ENCODE measurements at regions not wholly inside any gene's neighbourhood (a gene's known extent, or its start where the extent isn't known, plus 50 kb on each side); places are given as distances from the start of the nearest gene placed in this dataset.

- TF ChIP-seq ZNF709 (CRISPR knock-in tag; IDR thresholded peaks at IDR 0.05): peak; percentile 99
- TF ChIP-seq CCAR2 (optimal IDR thresholded peaks at IDR 0.05; ENCODE audit: low read depth, low read length): no peak
- peak; percentile 83 for TF ChIP-seq DRAP1 (CRISPR knock-in tag; IDR thresholded peaks at IDR 0.05)
- TF ChIP-seq ZNF121 (CRISPR knock-in tag; IDR thresholded peaks at IDR 0.05): peak; percentile 76; the same call in 1 of the 2 replicates
- TF ChIP-seq ZNF143 (CRISPR knock-in tag; IDR thresholded peaks at IDR 0.05): peak; percentile 71
- no peak for TF ChIP-seq FOXA1 (IDR thresholded peaks at IDR 0.05)
- peak; percentile 63 for TF ChIP-seq FOXA1 (CRISPR knock-in tag; IDR thresholded peaks at IDR 0.05)
- peak; percentile 97 for TF ChIP-seq ZMAT5 (CRISPR knock-in tag; IDR thresholded peaks at IDR 0.05; ENCODE audit: borderline replicate concordance, low read depth)
- peak; percentile 56 for TF ChIP-seq PBX2 (CRISPR knock-in tag; IDR thresholded peaks at IDR 0.05)
- TF ChIP-seq ZNF282 (IDR thresholded peaks at IDR 0.05; ENCODE audit: partially characterized antibody): no peak
- peak; percentile 99 for TF ChIP-seq ZBTB26 (CRISPR knock-in tag; IDR thresholded peaks at IDR 0.05; ENCODE audit: borderline replicate concordance)
- peak; percentile 100 for TF ChIP-seq ZNF563 (CRISPR knock-in tag; IDR thresholded peaks at IDR 0.05)
- peak; percentile 95 for TF ChIP-seq NR3C1 (CRISPR knock-in tag; IDR thresholded peaks at IDR 0.05)
- peak; percentile 99 for TF ChIP-seq MXD1 (CRISPR knock-in tag; IDR thresholded peaks at IDR 0.05)
- peak; percentile 100 for TF ChIP-seq ZSCAN9 (CRISPR knock-in tag; IDR thresholded peaks at IDR 0.05; ENCODE audit: borderline replicate concordance)
- no peak for TF ChIP-seq MATR3 (CRISPR knock-in tag; IDR thresholded peaks at IDR 0.05)
- peak; percentile 90 for TF ChIP-seq ZBTB2 (CRISPR knock-in tag; IDR thresholded peaks at IDR 0.05; ENCODE audit: low read depth)
- TF ChIP-seq ARNT (IDR thresholded peaks at IDR 0.05): no peak
- TF ChIP-seq NFRKB (IDR thresholded peaks at IDR 0.05): no peak
- TF ChIP-seq ZNF841 (CRISPR knock-in tag; IDR thresholded peaks at IDR 0.05; ENCODE audit: borderline replicate concordance): peak; percentile 96
- peak; percentile 99 for TF ChIP-seq IRX3 (CRISPR knock-in tag; IDR thresholded peaks at IDR 0.05; ENCODE audit: borderline replicate concordance, low read depth)
- TF ChIP-seq ISX (CRISPR knock-in tag; conservative IDR thresholded peaks at IDR 0.05): peak; percentile 99
- TF ChIP-seq SMAD1 (CRISPR knock-in tag; IDR thresholded peaks at IDR 0.05; ENCODE audit: borderline replicate concordance, low read depth): peak; percentile 76; the same call in 1 of the 2 replicates
- TF ChIP-seq ARID2 (CRISPR knock-in tag; IDR thresholded peaks at IDR 0.05; ENCODE audit: borderline replicate concordance): peak; percentile 89; the same call in 1 of the 2 replicates
- TF ChIP-seq TGIF2 (CRISPR knock-in tag; IDR thresholded peaks at IDR 0.05): peak; percentile 100
- TF ChIP-seq ATAD3A (CRISPR knock-in tag; IDR thresholded peaks at IDR 0.05): peak; percentile 99
- no peak for TF ChIP-seq ADNP (CRISPR knock-in tag; IDR thresholded peaks at IDR 0.05)
- TF ChIP-seq PITX1 (CRISPR knock-in tag; IDR thresholded peaks at IDR 0.05): peak; percentile 97
These were observed 252.0 kb downstream of the CTTN start (continued) for GRCh38 chr11:70650075-70650909.
